DOHH2 (cell line): ENCODE measurements at regions not wholly inside any gene's neighbourhood (a gene's known extent, or its start where the extent isn't known, plus 50 kb on each side); places are given as distances from the start of the nearest gene placed in this dataset.

Experiments used
- H3F3A ChIP-seq: fragments of 200-600 bp; sonication (generic), shearing (Covaris generic); 2 replicates; pipeline ENCODE4 v1.6.0; 2016; ENCODE audit warnings: antibody characterized with exemption, mild to moderate bottlenecking; ENCODE audit not compliant: control insufficient read depth, insufficient read depth
- H3K27ac ChIP-seq: fragments of 200-600 bp; sonication (generic); 2 replicates; pipeline ENCODE4 v1.5.1; 2014; ENCODE audit warnings: low read depth, mild to moderate bottlenecking, low read length, moderate library complexity
- H3K27me3 ChIP-seq: fragments of 200-600 bp; sonication (generic); 2 replicates; pipeline ENCODE4 v1.6.1; 2014; ENCODE audit warnings: mild to moderate bottlenecking, low read length, mixed read lengths; ENCODE audit not compliant: control insufficient read depth
- H3K36me3 ChIP-seq: fragments of 200-600 bp; sonication (generic); 2 replicates; pipeline ENCODE4 v1.6.1; 2014; ENCODE audit warnings: mild to moderate bottlenecking, low read length, moderate library complexity, mixed read lengths; ENCODE audit not compliant: control insufficient read depth
- H3K4me1 ChIP-seq: fragments of 200-600 bp; sonication (generic); 2 replicates; pipeline ENCODE4 v1.6.1; 2014; ENCODE audit warnings: mild to moderate bottlenecking, low read length, mixed read lengths; ENCODE audit not compliant: control insufficient read depth
- H3K4me2 ChIP-seq: fragments of 200-600 bp; sonication (generic); 2 replicates; pipeline ENCODE4 v1.6.0; 2014; ENCODE audit warnings: mild to moderate bottlenecking, low read length, moderate library complexity
- H3K4me3 ChIP-seq: fragments of 200-600 bp; sonication (generic); 2 replicates; pipeline ENCODE4 v1.5.1; 2014; ENCODE audit warnings: mild to moderate bottlenecking, low read length, mixed read lengths
- H3K79me2 ChIP-seq: fragments of 200-600 bp; sonication (generic); 2 replicates; pipeline ENCODE4 v1.6.1; 2014; ENCODE audit warnings: mild to moderate bottlenecking, low read length, mixed read lengths; ENCODE audit not compliant: control insufficient read depth
- H3K9me2 ChIP-seq: fragments of 200-600 bp; sonication (generic); replicated peaks from 2 replicates; pipeline ENCODE4 v1.6.1; 2014; ENCODE audit warnings: mild to moderate bottlenecking, low read length, mixed read lengths; ENCODE audit not compliant: control insufficient read depth
- H3K9me3 ChIP-seq: fragments of 200-600 bp; sonication (generic); 2 replicates; pipeline ENCODE4 v1.6.1; 2014; ENCODE audit warnings: antibody characterized with exemption, low read length, mixed read lengths; ENCODE audit not compliant: control insufficient read depth, insufficient read depth
- H4K20me1 ChIP-seq: fragments of 200-600 bp; sonication (generic); 2 replicates; pipeline ENCODE4 v1.6.0; 2014; ENCODE audit warnings: low read depth, mild to moderate bottlenecking, antibody characterized with exemption, low read length, moderate library complexity; ENCODE audit not compliant: control insufficient read depth, insufficient read depth
- CTCF ChIP-seq: fragments of 200-600 bp; sonication (generic); IDR thresholded peaks from one replicate; pipeline ENCODE4 v1.5.1; 2014; ENCODE audit warnings: antibody characterized with exemption, mild to moderate bottlenecking, low read depth, low read length; ENCODE audit not compliant: poor library complexity, severe bottlenecking
- EZH2phosphoT487 ChIP-seq: fragments of 200-600 bp; sonication (generic); IDR thresholded peaks from 2 replicates; pipeline ENCODE4 v1.6.1; 2017; ENCODE audit warnings: borderline replicate concordance, mild to moderate bottlenecking, antibody characterized with exemption, low read length, moderate library complexity, mixed read lengths

- no peaks in the 10 kb centered on the region for H3F3A ChIP-seq
- no peaks in the 10 kb centered on the region for H3K36me3 ChIP-seq
- H3K27ac ChIP-seq, result no peak overlapping the region
- no peak overlapping the region for H3K4me2 ChIP-seq
- no peaks in the 10 kb centered on the region for H3K27me3 ChIP-seq
- no peaks in the 10 kb centered on the region for H3K9me2 ChIP-seq
- TF ChIP-seq CTCF (no peak), EZH2phosphoT487 (no peak)
- H3K4me1 ChIP-seq, result no peaks in the 10 kb centered on the region
- H3K4me3 ChIP-seq, result no peak overlapping the region
- H3K9me3 ChIP-seq, result no peaks in the 10 kb centered on the region
- no peaks in the 10 kb centered on the region for H3K79me2 ChIP-seq
- H4K20me1 ChIP-seq, result no peaks in the 10 kb centered on the region
These were observed 71.6 kb upstream of the STC2 start for GRCh38 chr5:173399851-173400250.

GRCh38 chr5:173397516-173397915 lies 69.3 kb upstream of the STC2 start:
- H3K9me3 ChIP-seq, result 0 out of 2 replicates have a peak, but pooled peaks cover 2% of the 10 kb centered on the region
- no peak for TF ChIP-seq CTCF
- TF ChIP-seq EZH2phosphoT487, result no peak
- no peak overlapping the region for H3K27ac ChIP-seq
- H4K20me1 ChIP-seq, result no peaks in the 10 kb centered on the region
- no peaks in the 10 kb centered on the region for H3K4me1 ChIP-seq
- no peaks in the 10 kb centered on the region for H3F3A ChIP-seq
- H3K27me3 ChIP-seq, result no peaks in the 10 kb centered on the region
- no peaks in the 10 kb centered on the region for H3K36me3 ChIP-seq
- no peaks in the 10 kb centered on the region for H3K79me2 ChIP-seq
- no peak overlapping the region for H3K4me3 ChIP-seq
- no peaks in the 10 kb centered on the region for H3K9me2 ChIP-seq
- H3K4me2 ChIP-seq, result no peak overlapping the region

GRCh38 chr5:173396311-173396993 lies 68.2 kb upstream of the STC2 start:
- H3K4me3 ChIP-seq, result no peak overlapping the region
- H3K79me2 ChIP-seq, result no peaks in the 10 kb centered on the region
- no peak for TF ChIP-seq CTCF
- no peak for TF ChIP-seq EZH2phosphoT487
- no peaks in the 10 kb centered on the region for H4K20me1 ChIP-seq
- H3K4me2 ChIP-seq, result no peak overlapping the region
- no peaks in the 10 kb centered on the region for H3F3A ChIP-seq
- H3K4me1 ChIP-seq, result no peaks in the 10 kb centered on the region
- H3K27me3 ChIP-seq, result no peaks in the 10 kb centered on the region
- H3K9me2 ChIP-seq, result no peaks in the 10 kb centered on the region
- H3K9me3 ChIP-seq, result 0 out of 2 replicates have a peak, but pooled peaks cover 6% of the 10 kb centered on the region
- H3K36me3 ChIP-seq, result no peaks in the 10 kb centered on the region
- no peak overlapping the region for H3K27ac ChIP-seq
